GM23338 (cell line): ENCODE measurements at regions not wholly inside any gene's neighbourhood (a gene's known extent, or its start where the extent isn't known, plus 50 kb on each side); places are given as distances from the start of the nearest gene placed in this dataset.

ENCODE experiments used
- EZH2 ChIP-seq: fragments of 200-600 bp; sonication (generic); IDR thresholded peaks from one replicate; pipeline ENCODE4 v1.8.0; 2017; ENCODE audit warnings: antibody characterized with exemption, mild to moderate bottlenecking, low read depth; ENCODE audit not compliant: unreplicated experiment
- ZNF331 ChIP-seq: fragments of 250-450 bp; sonication (Bioruptor Pico); IDR thresholded peaks from 2 replicates; pipeline ENCODE4 v1.5.0; 2020; ENCODE audit warnings: low read depth, mild to moderate bottlenecking, moderate library complexity
- TF ChIP-seq, protein P1 (sequence below), 2 experiments: fragments of 200-600 bp in 1 of 2; sonication (generic) in 1 of 2; conservative IDR thresholded peaks; 2 replicates each; pipeline versions ENCODE4 v1.5.1 to v1.6.1; 2016 to 2017; ENCODE audit warnings: antibody characterized with exemption in 2 of 2, low read depth in 2 of 2, mild to moderate bottlenecking in 2 of 2, moderate library complexity in 1 of 2

GRCh38 chr1:14468751-14469150 lies 129.7 kb upstream of the KAZN start:
- TF ChIP-seq EZH2, result no peak
- TF ChIP-seq, protein P1, sequence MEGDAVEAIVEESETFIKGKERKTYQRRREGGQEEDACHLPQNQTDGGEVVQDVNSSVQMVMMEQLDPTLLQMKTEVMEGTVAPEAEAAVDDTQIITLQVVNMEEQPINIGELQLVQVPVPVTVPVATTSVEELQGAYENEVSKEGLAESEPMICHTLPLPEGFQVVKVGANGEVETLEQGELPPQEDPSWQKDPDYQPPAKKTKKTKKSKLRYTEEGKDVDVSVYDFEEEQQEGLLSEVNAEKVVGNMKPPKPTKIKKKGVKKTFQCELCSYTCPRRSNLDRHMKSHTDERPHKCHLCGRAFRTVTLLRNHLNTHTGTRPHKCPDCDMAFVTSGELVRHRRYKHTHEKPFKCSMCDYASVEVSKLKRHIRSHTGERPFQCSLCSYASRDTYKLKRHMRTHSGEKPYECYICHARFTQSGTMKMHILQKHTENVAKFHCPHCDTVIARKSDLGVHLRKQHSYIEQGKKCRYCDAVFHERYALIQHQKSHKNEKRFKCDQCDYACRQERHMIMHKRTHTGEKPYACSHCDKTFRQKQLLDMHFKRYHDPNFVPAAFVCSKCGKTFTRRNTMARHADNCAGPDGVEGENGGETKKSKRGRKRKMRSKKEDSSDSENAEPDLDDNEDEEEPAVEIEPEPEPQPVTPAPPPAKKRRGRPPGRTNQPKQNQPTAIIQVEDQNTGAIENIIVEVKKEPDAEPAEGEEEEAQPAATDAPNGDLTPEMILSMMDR (conservative IDR thresholded peaks at IDR 0.05; ENCODE audit: low read depth in 2 of 2), result no peak
- TF ChIP-seq ZNF331, result no peak
